C4-2B (cell line): ENCODE measurements at regions not wholly inside any gene's neighbourhood (a gene's known extent, or its start where the extent isn't known, plus 50 kb on each side); places are given as distances from the start of the nearest gene placed in this dataset.

Experiments used
- H3K27ac ChIP-seq: fragments of 450-650 bp; 2 replicates; pipeline ENCODE4 v1.5.1; 2017
- ZFX ChIP-seq: fragments of 450-650 bp; IDR thresholded peaks from 2 replicates; pipeline ENCODE4 v1.6.1; 2017
- TF ChIP-seq, protein P1 (sequence below): fragments of 450-650 bp; conservative IDR thresholded peaks from 2 replicates; pipeline ENCODE4 v1.5.1; 2017; ENCODE audit warnings: mild to moderate bottlenecking

DNA sequence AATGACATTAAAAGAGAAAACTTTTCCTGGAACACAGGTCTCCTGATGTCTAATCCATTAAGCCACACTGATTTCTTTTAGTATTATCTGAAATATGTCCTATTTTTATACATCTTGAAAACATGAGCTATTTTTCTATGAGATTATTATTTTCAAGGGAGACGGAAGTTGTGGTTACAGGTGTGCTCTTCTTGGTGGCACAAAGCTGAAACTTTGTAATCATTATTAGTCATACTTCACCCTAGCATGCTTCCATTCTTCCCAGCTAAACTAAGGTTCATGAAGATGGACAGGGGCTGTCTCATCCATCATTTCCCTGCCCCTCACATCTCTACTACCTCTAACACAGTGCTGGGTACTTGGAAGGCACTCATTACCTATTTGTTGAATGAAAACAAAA lies 85.6 kb upstream of the POU1F1 start:
- TF ChIP-seq ZFX, result no peak
- TF ChIP-seq, protein P1, sequence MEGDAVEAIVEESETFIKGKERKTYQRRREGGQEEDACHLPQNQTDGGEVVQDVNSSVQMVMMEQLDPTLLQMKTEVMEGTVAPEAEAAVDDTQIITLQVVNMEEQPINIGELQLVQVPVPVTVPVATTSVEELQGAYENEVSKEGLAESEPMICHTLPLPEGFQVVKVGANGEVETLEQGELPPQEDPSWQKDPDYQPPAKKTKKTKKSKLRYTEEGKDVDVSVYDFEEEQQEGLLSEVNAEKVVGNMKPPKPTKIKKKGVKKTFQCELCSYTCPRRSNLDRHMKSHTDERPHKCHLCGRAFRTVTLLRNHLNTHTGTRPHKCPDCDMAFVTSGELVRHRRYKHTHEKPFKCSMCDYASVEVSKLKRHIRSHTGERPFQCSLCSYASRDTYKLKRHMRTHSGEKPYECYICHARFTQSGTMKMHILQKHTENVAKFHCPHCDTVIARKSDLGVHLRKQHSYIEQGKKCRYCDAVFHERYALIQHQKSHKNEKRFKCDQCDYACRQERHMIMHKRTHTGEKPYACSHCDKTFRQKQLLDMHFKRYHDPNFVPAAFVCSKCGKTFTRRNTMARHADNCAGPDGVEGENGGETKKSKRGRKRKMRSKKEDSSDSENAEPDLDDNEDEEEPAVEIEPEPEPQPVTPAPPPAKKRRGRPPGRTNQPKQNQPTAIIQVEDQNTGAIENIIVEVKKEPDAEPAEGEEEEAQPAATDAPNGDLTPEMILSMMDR, result no peak
- H3K27ac ChIP-seq, result no peak overlapping the region

DNA sequence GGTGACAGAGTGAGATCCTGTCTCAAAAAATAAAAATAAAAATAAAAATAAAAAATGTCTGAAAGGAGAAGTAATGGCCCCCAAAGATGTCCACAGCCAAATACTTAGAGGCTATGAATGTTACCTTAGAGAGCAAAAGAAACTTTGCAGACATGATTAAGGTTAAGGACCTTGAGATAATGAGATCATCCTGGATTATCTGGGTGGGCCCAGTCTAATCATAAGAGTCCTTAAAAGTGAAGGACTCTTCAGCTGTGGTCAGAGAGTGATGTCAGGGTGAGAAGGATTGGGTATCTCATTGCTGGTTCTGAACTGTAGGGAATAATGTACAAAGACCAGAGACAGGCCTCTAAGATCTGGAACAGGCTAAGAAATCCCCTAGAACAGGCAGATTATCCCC lies 84.9 kb upstream of the POU1F1 start:
- TF ChIP-seq ZFX, result no peak
- TF ChIP-seq, protein P1, result no peak
- no peak overlapping the region for H3K27ac ChIP-seq

DNA sequence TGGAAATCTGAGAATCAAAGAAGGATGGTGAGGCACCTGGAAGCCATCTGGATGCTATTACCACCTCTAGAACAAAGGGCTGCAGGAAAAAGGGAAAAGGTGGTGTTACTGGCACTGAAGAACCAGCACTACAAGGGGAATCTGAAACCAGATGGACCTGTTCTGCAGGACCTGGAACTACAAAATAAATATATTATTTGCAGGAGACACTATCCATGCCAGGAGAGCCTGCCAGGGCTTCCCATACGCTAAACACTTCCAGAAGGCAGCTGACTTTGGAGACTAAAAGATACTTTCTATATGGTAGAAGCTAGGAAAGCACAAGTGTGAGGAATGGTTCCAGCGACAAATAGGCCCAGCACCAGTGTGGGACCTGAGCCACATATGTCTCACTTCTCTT lies 83.4 kb upstream of the POU1F1 start:
- TF ChIP-seq, protein P1, result no peak
- no peak for TF ChIP-seq ZFX
- no peak overlapping the region for H3K27ac ChIP-seq

DNA sequence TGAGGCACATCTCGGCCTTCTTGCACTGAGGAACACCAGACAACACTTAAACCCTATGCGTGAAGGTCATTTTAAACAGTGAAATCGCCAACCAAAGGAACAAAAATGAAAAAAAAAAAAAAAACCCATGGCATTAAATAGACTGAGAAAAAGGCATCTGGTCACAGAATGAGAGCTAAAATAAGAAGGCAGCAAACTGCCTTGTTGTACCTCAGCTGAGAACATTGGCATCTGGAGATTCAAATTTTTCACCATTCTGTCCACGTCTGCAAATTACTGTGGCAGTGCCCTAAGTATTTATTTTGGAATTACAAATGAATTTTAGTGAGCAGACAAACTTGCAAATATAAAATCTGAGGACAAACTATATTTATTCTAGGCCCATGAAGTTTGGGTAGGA lies 82.6 kb upstream of the POU1F1 start:
- no peak overlapping the region for H3K27ac ChIP-seq

DNA sequence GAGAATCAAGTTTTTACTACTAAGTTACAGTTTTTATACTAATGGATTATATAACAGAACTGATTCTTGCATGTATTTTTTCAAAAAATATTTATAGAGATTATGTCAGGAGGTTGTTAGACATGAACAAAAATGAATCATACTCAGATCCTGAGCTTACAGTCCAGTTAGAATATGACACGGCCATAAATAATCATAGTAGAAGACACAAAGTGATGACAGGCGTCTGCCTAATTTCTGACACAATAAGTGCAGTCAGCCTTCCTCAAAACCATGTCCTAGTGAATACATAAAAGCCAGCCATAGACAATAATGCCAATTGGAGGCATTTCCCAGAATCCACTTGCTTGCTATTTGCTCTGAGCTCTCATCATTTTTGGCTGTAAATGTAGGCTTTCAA lies 81.7 kb upstream of the POU1F1 start:
- TF ChIP-seq, protein P1, result no peak
- no peak for TF ChIP-seq ZFX
- H3K27ac ChIP-seq, result no peak overlapping the region

More for the DNA sequence above, 82.6 kb upstream of the POU1F1 start:
- TF ChIP-seq ZFX, result no peak
- TF ChIP-seq, protein P1, result no peak

DNA sequence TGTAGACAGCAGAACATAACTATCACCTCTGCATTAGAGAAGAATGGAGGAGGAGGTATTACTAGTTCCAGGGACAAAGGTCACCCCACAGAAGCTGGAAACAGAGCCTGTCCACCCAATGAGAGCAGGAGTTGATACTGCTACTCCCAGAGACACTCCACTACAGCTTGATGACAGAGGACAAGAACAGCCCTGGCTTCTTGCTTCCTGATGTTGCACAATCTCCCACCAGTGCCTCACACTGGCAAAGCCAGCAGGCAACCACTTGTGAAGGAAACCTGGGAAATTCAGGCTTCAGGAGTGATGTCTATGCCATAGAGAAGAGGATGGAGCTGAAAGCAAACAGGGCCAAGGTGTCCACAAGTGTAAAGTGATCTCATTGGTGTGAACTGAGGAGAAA lies 78.0 kb upstream of the POU1F1 start:
- TF ChIP-seq ZFX, result no peak
- TF ChIP-seq, protein P1, result no peak
- no peak overlapping the region for H3K27ac ChIP-seq

DNA sequence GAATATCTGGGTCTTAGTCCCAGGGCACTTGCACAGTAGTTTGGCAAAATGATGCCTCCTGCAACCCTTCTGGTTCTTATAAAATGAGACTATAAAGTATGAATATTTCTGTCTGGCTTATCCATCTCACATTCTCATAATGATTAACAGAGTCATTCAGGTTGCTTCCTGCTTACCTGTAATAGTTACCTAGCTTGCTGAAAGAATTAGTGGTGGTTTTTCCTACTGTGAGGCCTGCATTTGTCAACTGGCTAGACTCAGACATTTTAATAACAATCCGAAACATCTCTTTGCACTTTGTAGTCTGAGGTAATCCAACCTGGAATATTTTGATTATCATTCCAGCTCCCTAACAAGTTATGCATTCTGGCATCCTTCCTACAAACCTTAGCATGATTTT lies 75.6 kb upstream of the POU1F1 start:
- TF ChIP-seq, protein P1, result no peak
- TF ChIP-seq ZFX, result no peak
- no peak overlapping the region for H3K27ac ChIP-seq
